ENCODE measurements at regions not wholly inside any gene's neighbourhood (a gene's known extent, or its start where the extent isn't known, plus 50 kb on each side); places are given as distances from the start of the nearest gene placed in this dataset.

DNA sequence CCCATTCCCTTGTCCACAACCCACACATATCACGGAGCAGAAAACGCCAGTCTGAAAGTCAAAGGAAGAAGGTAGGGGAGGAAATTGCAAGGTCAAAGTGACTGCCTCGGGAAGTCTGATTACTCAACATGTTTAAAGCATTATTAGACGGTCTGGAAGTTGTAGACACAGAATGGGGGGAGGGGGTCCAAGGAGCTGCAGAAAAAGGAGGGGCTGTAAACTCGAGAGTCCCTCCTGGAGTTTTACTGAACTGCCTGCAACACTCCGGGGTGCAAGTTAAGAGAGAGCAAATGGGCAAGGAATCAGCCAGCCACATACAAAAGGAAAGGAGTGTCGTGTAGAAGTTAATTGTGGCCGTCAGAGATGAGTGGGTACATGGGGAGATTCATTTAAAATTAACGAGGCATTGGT lies 417.7 kb upstream of the JARID2 start:
- TF ChIP-seq, protein P1, sequence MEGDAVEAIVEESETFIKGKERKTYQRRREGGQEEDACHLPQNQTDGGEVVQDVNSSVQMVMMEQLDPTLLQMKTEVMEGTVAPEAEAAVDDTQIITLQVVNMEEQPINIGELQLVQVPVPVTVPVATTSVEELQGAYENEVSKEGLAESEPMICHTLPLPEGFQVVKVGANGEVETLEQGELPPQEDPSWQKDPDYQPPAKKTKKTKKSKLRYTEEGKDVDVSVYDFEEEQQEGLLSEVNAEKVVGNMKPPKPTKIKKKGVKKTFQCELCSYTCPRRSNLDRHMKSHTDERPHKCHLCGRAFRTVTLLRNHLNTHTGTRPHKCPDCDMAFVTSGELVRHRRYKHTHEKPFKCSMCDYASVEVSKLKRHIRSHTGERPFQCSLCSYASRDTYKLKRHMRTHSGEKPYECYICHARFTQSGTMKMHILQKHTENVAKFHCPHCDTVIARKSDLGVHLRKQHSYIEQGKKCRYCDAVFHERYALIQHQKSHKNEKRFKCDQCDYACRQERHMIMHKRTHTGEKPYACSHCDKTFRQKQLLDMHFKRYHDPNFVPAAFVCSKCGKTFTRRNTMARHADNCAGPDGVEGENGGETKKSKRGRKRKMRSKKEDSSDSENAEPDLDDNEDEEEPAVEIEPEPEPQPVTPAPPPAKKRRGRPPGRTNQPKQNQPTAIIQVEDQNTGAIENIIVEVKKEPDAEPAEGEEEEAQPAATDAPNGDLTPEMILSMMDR (conservative IDR thresholded peaks at IDR 0.05; ENCODE audit: low read length), result no peak
- no peak for TF ChIP-seq EZH2phosphoT487 (IDR thresholded peaks at IDR 0.05; ENCODE audit: borderline replicate concordance, low read depth, low read length)
